ENCODE measurements at regions not wholly inside any gene's neighbourhood (a gene's known extent, or its start where the extent isn't known, plus 50 kb on each side); places are given as distances from the start of the nearest gene placed in this dataset.

DNA sequence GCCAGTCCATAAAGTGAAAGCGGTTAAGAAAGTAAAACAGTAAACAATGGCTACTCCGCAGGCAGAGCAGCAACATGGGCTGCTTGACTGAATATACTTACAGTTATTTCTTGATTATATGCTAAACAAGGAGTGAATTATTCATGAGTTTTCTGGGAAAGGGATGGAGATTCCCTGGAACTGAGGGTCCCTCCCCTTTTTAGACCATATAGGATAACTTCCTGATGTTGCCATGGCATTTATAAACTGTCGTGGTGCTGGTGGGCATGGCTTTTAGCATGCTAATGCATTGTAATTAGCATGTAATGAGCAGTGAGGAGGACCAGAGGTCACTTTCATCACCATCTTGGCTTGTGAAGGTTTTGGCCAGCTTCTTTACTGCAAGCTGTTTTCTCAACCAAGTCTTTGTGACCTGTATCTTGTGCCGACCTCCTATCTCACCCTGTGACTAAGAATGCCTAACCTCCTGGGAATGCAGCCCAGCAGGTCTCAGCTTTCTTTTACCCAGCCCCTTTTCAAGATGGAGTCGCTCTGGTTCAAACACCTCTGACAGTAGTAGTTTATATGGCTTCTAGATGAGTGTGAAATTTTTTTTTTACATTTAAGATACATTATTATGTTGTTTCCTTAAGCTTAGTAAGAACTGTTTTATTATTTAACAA lies 514.8 kb upstream of the TENM3 start:
- no peak overlapping the region for H3K27ac ChIP-seq
- H3K36me3 ChIP-seq: no peaks in the 10 kb centered on the region
- ATAC-seq: no peak
- H3K27me3 ChIP-seq: no peaks in the 10 kb centered on the region
- no peak for TF ChIP-seq POLR2A (IDR thresholded peaks at IDR 0.05)
- TF ChIP-seq, protein P1, sequence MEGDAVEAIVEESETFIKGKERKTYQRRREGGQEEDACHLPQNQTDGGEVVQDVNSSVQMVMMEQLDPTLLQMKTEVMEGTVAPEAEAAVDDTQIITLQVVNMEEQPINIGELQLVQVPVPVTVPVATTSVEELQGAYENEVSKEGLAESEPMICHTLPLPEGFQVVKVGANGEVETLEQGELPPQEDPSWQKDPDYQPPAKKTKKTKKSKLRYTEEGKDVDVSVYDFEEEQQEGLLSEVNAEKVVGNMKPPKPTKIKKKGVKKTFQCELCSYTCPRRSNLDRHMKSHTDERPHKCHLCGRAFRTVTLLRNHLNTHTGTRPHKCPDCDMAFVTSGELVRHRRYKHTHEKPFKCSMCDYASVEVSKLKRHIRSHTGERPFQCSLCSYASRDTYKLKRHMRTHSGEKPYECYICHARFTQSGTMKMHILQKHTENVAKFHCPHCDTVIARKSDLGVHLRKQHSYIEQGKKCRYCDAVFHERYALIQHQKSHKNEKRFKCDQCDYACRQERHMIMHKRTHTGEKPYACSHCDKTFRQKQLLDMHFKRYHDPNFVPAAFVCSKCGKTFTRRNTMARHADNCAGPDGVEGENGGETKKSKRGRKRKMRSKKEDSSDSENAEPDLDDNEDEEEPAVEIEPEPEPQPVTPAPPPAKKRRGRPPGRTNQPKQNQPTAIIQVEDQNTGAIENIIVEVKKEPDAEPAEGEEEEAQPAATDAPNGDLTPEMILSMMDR (IDR thresholded peaks at IDR 0.05 in 4 of 5, conservative IDR thresholded peaks at IDR 0.05 in 1 of 5): no peak
- no peak for DNase-seq
- in situ Hi-C loops (cut with MboI; ENCODE audit: low sequenced_read_pairs in 4 of 4) (no loop called here), intact Hi-C loops (cut with DNase I; ENCODE audit: low total_unique reads) (no loop called here)
- no peaks in the 10 kb centered on the region for H3K4me1 ChIP-seq
- H3K4me3 ChIP-seq: no peak overlapping the region
- H3K9me3 ChIP-seq: no peaks in the 10 kb centered on the region

DNA sequence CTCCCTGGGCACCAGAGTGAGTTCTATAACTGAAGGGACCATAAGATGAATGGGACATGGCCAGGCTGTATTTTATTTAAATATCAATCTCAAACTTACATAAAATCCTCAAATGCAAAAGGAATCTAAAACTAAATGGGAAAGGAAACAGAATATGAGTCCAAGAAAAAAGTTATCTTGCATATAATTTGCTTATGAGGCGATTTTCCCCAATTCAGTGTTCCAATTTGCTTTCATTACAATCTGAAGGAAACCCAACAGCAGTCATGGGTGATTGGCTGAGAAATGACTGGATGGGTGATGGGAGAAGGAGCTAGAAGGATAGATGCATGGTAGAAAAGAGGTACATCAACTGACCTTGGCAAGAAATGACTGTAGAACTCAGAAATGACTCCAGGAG lies 511.3 kb upstream of the TENM3 start:
- no peaks in the 10 kb centered on the region for H3K36me3 ChIP-seq
- no peak overlapping the region for H3K27ac ChIP-seq
- H3K27me3 ChIP-seq: no peaks in the 10 kb centered on the region
- intact Hi-C loops (cut with DNase I; ENCODE audit: low total_unique reads): no loop called here
- H3K4me1 ChIP-seq: no peaks in the 10 kb centered on the region
- in situ Hi-C loops (cut with MboI; ENCODE audit: low sequenced_read_pairs in 4 of 4): no loop called here
- DNase-seq (no peak), ATAC-seq (no peak)
- no peaks in the 10 kb centered on the region for H3K9me3 ChIP-seq
- no peak overlapping the region for H3K4me3 ChIP-seq
- no peak for TF ChIP-seq POLR2A (IDR thresholded peaks at IDR 0.05)
- TF ChIP-seq, protein P1 (IDR thresholded peaks at IDR 0.05 in 4 of 5, conservative IDR thresholded peaks at IDR 0.05 in 1 of 5): no peak

DNA sequence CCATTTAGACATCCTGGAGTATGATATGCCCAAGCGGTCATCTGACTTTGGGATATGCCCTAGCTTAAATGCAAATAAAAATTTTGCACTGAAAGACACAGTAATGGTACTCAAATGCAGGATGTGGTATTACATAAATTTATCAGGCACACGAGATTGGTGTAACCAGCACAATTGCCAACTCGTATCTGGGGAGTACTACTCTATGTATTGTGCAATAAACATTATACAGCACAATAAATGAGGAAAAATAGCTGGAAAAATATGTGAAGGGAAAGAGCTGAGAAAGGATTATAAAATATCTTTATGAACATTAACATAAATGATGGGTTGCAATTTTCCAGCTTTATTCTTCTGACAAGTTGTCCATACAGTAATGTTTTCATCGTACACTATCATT lies 505.5 kb upstream of the TENM3 start:
- ATAC-seq (no peak), DNase-seq (no peak)
- Histone ChIP-seq H3K4me3 (no peak overlapping the region), H3K27me3 (no peaks in the 10 kb centered on the region), H3K4me1 (no peaks in the 10 kb centered on the region), H3K36me3 (no peaks in the 10 kb centered on the region), H3K27ac (no peak overlapping the region), H3K9me3 (no peaks in the 10 kb centered on the region)
- intact Hi-C loops (cut with DNase I; ENCODE audit: low total_unique reads): no loop called here
- in situ Hi-C loops (cut with MboI; ENCODE audit: low sequenced_read_pairs in 4 of 4): no loop called here
- no peak for TF ChIP-seq POLR2A (IDR thresholded peaks at IDR 0.05)
- TF ChIP-seq, protein P1 (IDR thresholded peaks at IDR 0.05 in 4 of 5, conservative IDR thresholded peaks at IDR 0.05 in 1 of 5): no peak

DNA sequence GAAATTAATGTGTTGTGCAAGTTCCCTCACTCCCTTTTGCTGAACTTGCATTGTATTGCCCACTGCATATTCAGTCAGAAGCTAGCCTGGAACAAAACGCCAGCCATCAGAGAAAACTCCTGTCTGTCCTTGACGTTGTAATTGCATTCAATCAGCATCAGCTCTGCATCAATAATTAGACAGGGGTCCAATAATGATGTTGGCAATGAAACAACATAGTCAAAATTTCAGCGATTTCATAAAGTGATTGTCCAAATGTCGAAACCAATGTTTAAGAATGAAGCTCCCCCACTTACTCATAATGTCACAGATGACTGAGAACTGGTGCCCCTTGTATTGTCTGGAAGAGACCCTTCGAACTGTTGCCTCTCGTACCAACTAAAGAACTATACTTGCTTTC lies 504.2 kb upstream of the TENM3 start:
- H3K4me1 ChIP-seq: no peaks in the 10 kb centered on the region
- H3K27me3 ChIP-seq: no peaks in the 10 kb centered on the region
- H3K27ac ChIP-seq: no peak overlapping the region
- in situ Hi-C loops (cut with MboI; ENCODE audit: low sequenced_read_pairs in 4 of 4) (no loop called here), intact Hi-C loops (cut with DNase I; ENCODE audit: low total_unique reads) (no loop called here)
- no peak overlapping the region for H3K4me3 ChIP-seq
- ATAC-seq: no peak
- no peak for DNase-seq
- TF ChIP-seq POLR2A (IDR thresholded peaks at IDR 0.05): no peak
- TF ChIP-seq, protein P1 (IDR thresholded peaks at IDR 0.05 in 4 of 5, conservative IDR thresholded peaks at IDR 0.05 in 1 of 5): no peak
- no peaks in the 10 kb centered on the region for H3K36me3 ChIP-seq
- no peaks in the 10 kb centered on the region for H3K9me3 ChIP-seq

DNA sequence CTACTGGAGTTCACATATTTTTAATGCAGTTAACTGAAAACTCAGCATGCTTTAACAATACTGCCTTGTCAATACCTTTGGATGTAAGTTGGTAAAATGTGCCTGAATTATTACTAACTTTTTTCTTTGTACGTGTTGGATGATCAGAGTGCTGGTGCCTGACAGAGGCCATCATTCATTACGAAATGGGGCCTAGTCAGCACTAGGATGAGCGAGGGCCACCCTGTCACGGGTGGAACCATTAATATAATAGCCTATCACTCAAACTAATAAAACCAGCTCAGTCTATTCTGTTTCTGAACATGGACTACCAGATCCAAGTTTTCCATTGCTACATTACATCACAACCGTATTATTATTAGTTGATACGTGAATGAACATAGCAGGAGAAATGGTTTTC lies 501.7 kb upstream of the TENM3 start:
- Histone ChIP-seq H3K27me3 (no peaks in the 10 kb centered on the region), H3K4me3 (no peak overlapping the region), H3K4me1 (no peaks in the 10 kb centered on the region), H3K27ac (no peak overlapping the region), H3K9me3 (no peaks in the 10 kb centered on the region), H3K36me3 (no peaks in the 10 kb centered on the region)
- no peak for DNase-seq
- TF ChIP-seq POLR2A (IDR thresholded peaks at IDR 0.05): no peak
- TF ChIP-seq, protein P1 (IDR thresholded peaks at IDR 0.05 in 4 of 5, conservative IDR thresholded peaks at IDR 0.05 in 1 of 5): no peak
- in situ Hi-C loops (cut with MboI; ENCODE audit: low sequenced_read_pairs in 4 of 4) (no loop called here), intact Hi-C loops (cut with DNase I; ENCODE audit: low total_unique reads) (no loop called here)
- no peak for ATAC-seq

Measured in gastrocnemius medialis (tissue), 4 donors.